Activated CD8-positive, alpha-beta memory T cell treated with anti-CD3 and anti-CD28 coated beads, Interleukin-2, amount 50 U/mL, for 1 hour (primary cell): ENCODE measurements at regions not wholly inside any gene's neighbourhood (a gene's known extent, or its start where the extent isn't known, plus 50 kb on each side); places are given as distances from the start of the nearest gene placed in this dataset.

Experiments used
- DNase-seq: peaks from one replicate; pipeline ENCODE4 v3.0.0-alpha.2; 2020; ENCODE audit errors: extremely low read depth

- DNase-seq, result no peak
These were observed 251.6 kb upstream of the TSHZ3 start for GRCh38 chr19:31600731-31601295.

GRCh38 chr19:31601855-31602254 is 252.6 kb upstream of the TSHZ3 start:
- DNase-seq, result no peak

GRCh38 chr19:31602548-31602947 is 253.3 kb upstream of the TSHZ3 start:
- DNase-seq, result no peak

- DNase-seq, result no peak
These were observed 255.3 kb upstream of the TSHZ3 start for GRCh38 chr19:31604493-31605040.

DNA sequence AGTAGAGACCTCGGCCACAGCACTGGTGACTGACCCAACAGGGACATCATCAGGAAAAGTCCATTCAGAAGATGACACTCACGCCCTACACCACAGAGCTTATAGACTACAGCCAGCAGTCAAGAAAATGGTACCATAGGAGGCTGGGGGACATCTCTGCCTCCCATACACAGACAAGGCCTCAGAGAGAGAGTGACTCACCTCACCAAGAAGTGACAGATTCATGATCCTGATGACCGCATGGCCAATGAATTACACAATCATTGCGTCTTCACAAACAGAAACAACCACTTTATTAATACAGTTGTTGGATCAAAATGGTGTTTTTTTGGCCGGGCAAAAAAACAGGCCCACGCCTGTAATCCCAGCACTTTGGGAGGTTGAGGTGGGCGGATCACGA is 260.8 kb upstream of the TSHZ3 start:
- no peak for DNase-seq

GRCh38 chr19:31611046-31611877 is 262.0 kb upstream of the TSHZ3 start:
- no peak for DNase-seq

GRCh38 chr19:31612873-31613272 is 263.6 kb upstream of the TSHZ3 start:
- no peak for DNase-seq

GRCh38 chr19:31613683-31614219 is 264.5 kb upstream of the TSHZ3 start:
- no peak for DNase-seq

DNA sequence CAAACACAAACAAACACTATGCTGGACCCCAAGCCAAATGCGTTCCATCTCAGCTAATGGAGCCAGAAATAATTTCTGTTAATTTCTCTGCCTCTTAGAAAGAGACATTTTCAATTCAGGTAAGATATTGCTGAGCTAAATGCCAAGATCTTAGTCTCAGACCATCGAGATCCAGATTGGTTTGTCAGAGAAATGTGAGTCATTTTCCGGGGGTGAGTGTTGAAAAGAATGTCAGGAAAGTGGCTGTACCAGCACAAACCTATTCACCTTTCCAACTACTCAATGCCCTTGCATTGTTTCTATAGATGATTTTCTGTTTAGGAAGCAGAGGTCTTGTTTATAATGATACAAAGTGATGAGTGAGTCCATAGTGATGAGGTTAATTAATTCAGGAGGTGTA is 266.8 kb upstream of the TSHZ3 start:
- no peak for DNase-seq

- no peak for DNase-seq
These were observed 267.9 kb upstream of the TSHZ3 start for GRCh38 chr19:31617010-31617585.

DNA sequence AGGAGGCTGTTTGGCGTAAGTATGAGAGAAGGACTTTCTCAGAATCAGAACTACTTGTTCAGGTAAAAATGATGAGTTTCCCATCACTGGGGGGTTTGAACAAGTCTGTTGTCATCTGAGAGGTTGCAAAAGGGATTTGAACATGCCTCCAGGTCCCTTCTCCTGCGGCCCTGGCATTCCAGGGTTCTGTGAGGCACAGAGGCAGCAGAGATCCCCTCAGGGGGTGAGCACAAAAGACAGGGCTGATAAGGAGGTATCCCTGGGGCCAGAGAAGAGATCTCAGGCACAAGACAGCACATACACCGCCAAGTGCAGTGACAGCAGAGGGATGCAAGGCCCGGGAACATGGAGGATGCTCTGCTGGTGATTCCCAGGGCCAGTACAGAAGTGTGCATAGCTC is 275.8 kb upstream of the TSHZ3 start:
- DNase-seq, result no peak

- DNase-seq, result no peak
These were observed 276.3 kb upstream of the TSHZ3 start for GRCh38 chr19:31625575-31625974.

- no peak for DNase-seq
These were observed 277.7 kb upstream of the TSHZ3 start for GRCh38 chr19:31626941-31627340.

DNA sequence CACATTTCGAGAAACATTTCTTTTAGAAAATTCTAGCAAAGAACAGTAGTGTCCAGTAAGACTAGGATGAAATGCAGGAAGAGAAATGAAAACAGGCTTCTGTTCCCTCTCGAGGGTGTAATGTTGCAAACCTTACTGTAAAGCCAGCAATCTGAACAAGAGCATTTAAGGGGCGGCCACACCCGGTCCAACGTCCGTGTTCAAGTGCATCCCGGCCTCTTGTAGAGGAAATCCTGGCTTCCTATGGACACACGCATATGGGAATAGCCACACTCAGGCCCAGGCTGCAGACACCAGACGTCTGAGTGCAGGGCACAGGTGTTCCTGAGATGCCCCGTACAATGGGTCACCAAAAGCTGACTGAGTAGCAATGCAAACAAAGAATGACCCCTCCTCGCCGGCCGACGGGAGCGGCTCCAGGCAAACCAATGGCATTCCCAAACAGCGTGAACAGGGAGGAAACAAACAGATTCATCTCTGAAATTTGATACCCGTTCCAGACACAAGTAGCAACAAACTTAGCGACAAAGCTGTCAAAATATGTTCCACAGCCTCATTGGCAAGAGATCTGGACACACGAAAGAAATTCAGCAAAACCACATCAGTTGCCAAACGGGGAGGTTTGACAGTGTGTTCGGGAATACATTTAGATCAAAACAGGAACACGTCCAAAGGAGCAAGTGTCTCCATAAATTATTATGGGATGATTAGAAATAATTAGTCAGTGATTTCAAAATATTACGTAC is 278.6 kb upstream of the TSHZ3 start:
- no peak for DNase-seq

GRCh38 chr19:31629579-31630363 is 280.5 kb upstream of the TSHZ3 start:
- no peak for DNase-seq

DNA sequence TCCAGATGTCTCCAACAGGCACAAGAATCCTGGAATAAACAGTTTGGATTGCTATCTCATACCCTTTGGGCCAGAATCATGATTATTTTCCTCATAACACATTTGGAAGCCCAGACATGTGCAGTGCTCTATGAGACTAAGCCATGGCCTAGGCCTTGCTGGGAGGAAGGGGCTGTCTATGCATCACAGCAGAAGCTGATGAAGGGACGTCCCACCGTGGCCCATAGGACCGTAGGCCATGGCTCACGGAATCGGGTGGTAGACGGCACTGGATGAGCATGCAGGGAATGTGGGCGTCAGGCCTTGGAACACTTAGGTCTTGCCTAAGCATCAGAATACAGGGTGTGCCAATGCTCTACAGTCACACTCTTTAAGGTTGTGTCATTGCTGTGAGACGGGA is 283.8 kb upstream of the TSHZ3 start:
- no peak for DNase-seq

GRCh38 chr19:31639306-31639705 is 290.1 kb upstream of the TSHZ3 start:
- DNase-seq, result no peak

DNA sequence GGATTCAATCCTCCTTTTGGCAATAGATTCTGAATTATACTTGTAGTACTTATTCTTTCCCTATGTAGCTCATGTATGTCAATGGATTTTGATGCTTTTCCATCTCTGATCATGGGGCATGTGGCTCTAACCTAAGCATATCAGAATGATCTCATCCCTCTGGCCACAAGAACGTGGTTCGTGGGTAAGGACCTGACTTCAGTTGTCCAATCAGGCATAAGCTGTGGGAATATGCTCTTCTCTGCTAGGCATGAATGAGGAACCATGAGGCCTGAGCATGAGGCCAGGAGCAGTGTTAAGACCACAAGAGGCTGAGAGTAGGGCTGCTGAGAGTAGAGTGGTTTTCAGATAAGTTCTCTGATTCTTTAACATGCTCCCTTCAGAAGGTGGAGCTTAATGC is 292.4 kb upstream of the TSHZ3 start:
- DNase-seq, result no peak

DNA sequence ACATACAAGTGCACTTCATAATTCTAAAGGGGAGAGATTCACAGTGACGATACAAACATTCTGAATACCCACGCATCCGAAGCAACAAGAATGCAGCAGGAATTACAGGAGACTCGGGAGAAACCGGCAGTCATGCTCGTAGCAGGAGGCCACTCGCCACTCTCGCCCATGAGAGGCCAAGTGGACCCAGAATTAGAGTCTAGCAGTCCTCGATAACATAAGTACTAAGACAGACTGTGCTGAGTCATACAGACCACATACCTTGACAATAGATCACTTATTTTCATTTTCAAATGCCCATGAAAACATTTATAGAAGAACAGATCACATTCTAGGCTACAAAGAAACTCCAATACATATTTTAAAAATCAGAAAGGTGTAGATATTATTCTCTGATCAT is 299.1 kb upstream of the TSHZ3 start:
- no peak for DNase-seq

GRCh38 chr19:31656507-31656906 is 307.3 kb upstream of the TSHZ3 start:
- no peak for DNase-seq
